ENCODE measurements at regions not wholly inside any gene's neighbourhood (a gene's known extent, or its start where the extent isn't known, plus 50 kb on each side); places are given as distances from the start of the nearest gene placed in this dataset.

DNA sequence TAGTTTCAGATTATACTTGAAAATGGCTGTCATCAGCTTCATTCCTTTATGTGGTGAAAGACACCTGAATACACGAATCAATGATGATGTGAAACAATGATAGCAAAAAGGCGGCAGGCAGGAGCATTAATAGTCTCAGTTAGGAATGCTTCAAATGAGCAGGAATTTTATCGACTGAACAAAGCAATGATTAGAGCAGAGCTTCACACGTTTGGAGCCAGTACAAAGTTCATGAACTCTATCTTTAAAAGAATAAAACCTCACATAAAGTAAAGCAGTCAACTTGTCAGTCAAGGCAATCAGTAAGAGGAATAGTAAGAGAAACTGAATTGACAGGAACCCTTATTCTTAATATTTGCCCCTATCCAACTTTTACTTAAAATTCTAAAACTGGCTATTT lies 78.4 kb upstream of the SERTAD2 start:
- no peak for TF ChIP-seq ZNF232 (CRISPR knock-in tag; IDR thresholded peaks at IDR 0.05)
- TF ChIP-seq, protein P1, sequence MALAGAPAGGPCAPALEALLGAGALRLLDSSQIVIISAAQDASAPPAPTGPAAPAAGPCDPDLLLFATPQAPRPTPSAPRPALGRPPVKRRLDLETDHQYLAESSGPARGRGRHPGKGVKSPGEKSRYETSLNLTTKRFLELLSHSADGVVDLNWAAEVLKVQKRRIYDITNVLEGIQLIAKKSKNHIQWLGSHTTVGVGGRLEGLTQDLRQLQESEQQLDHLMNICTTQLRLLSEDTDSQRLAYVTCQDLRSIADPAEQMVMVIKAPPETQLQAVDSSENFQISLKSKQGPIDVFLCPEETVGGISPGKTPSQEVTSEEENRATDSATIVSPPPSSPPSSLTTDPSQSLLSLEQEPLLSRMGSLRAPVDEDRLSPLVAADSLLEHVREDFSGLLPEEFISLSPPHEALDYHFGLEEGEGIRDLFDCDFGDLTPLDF (CRISPR knock-in tag; IDR thresholded peaks at IDR 0.05): no peak

Measured in WTC11 (cell line).